ENCODE measurements at regions not wholly inside any gene's neighbourhood (a gene's known extent, or its start where the extent isn't known, plus 50 kb on each side); places are given as distances from the start of the nearest gene placed in this dataset.

- no peaks in the 10 kb centered on the region for H3K9me2 ChIP-seq
- no peak overlapping the region for H3K4me2 ChIP-seq
- POLR2A ChIA-PET, result interaction anchor here (2.5 kb wide), 1 partner anchor 8 kb away, joined by 7 read pairs; no protein-coding TSS in a partner anchor
- H3K79me2 ChIP-seq (ENCODE audit: insufficient read depth), result no peaks in the 10 kb centered on the region
- no peak overlapping the region; a peak in 1 of 4 replicates for H3K27ac ChIP-seq (ENCODE audit: low read depth in 2 of 2, low read length in 1 of 2)
- no peaks in the 10 kb centered on the region for H3K27me3 ChIP-seq (ENCODE audit: insufficient read depth)
- H3K9me3 ChIP-seq, result no peaks in the 10 kb centered on the region
- no peak overlapping the region for H2AFZ ChIP-seq (ENCODE audit: low read depth)
- H3K4me1 ChIP-seq (ENCODE audit: control insufficient read depth in 1 of 2, insufficient read depth in 2 of 2, low read depth in 1 of 2, low read length in 1 of 2), result peaks cover 0 to 60% of the 10 kb centered on the region in 2 experiments; a peak in 2 of 4 replicates
- no peak for TF ChIP-seq RCOR1 (IDR thresholded peaks at IDR 0.05; ENCODE audit: low read length)
- no peak for TF ChIP-seq GABPA (IDR thresholded peaks at IDR 0.05; ENCODE audit: low read depth)
- no peak for TF ChIP-seq RFX5 (IDR thresholded peaks at IDR 0.05; ENCODE audit: low read length)
- TF ChIP-seq ZBTB33 (IDR thresholded peaks at IDR 0.05; ENCODE audit: borderline replicate concordance, low read depth), result no peak
- no peak for TF ChIP-seq TAF1 (IDR thresholded peaks at IDR 0.05; ENCODE audit: borderline replicate concordance, low read depth, low read length)
- TF ChIP-seq NFIC (IDR thresholded peaks at IDR 0.05; ENCODE audit: borderline replicate concordance), result no peak
- TF ChIP-seq GATA2 (CRISPR knock-in tag; IDR thresholded peaks at IDR 0.05), result no peak
- no peak for TF ChIP-seq TEAD4 (IDR thresholded peaks at IDR 0.05; ENCODE audit: borderline replicate concordance, insufficient read depth)
- TF ChIP-seq IRF3 (IDR thresholded peaks at IDR 0.05; ENCODE audit: low read depth, low read length), result no peak
- TF ChIP-seq SMC3 (IDR thresholded peaks at IDR 0.05; ENCODE audit: low read depth, low read length), result no peak
- TF ChIP-seq MAX (IDR thresholded peaks at IDR 0.05; ENCODE audit: low read depth), result no peak
- no peak for TF ChIP-seq EP300 (IDR thresholded peaks at IDR 0.05; ENCODE audit: borderline replicate concordance in 1 of 2, low read depth in 1 of 2, low read length in 1 of 2)
- TF ChIP-seq MEF2A (IDR thresholded peaks at IDR 0.05; ENCODE audit: borderline replicate concordance, low read depth), result no peak
- TF ChIP-seq RXRA (IDR thresholded peaks at IDR 0.05; ENCODE audit: borderline replicate concordance, low read depth), result no peak
- no peak for TF ChIP-seq TCF12 (IDR thresholded peaks at IDR 0.05)
- TF ChIP-seq JUND (IDR thresholded peaks at IDR 0.05), result no peak
- H3K9ac ChIP-seq, result no peak overlapping the region
- H4K20me1 ChIP-seq (ENCODE audit: insufficient read depth), result no peaks in the 10 kb centered on the region
- CTCF ChIA-PET, result interaction anchor here (1.2 to 1.7 kb wide), 2 partner anchors 8 to 44 kb away, joined by 3 to 5 read pairs; no protein-coding TSS in a partner anchor
- H3K36me3 ChIP-seq (replicated peaks in 1 of 2; ENCODE audit: control insufficient read depth in 1 of 2, insufficient read depth in 2 of 2, low read length in 1 of 2), result no peaks in the 10 kb centered on the region
- no peaks in the 10 kb centered on the region for H3F3A ChIP-seq (replicated peaks; ENCODE audit: insufficient read depth)
- WGBS (ENCODE audit: low lambda C conversion rate), result 84% methylated on average over 7 of the region's 9 CpGs
- no peak for DNase-seq
- H3K4me3 ChIP-seq (ENCODE audit: low read depth in 2 of 2, low read length in 1 of 2), result no peak overlapping the region
These were observed 163.3 kb downstream of the MACROH2A1 start for GRCh38 chr5:135235551-135236227.
